ENCODE measurements at regions not wholly inside any gene's neighbourhood (a gene's known extent, or its start where the extent isn't known, plus 50 kb on each side); places are given as distances from the start of the nearest gene placed in this dataset.

GRCh38 chr5:2507611-2508010, 243.9 kb downstream of the IRX2 start:
- H3K79me2 ChIP-seq (ENCODE audit: insufficient read depth, low read length): no peaks in the 10 kb centered on the region
- no peak overlapping the region for H3K9ac ChIP-seq (ENCODE audit: low read length)
- no peaks in the 10 kb centered on the region for H3K9me3 ChIP-seq (ENCODE audit: low read length)
- H3K9me2 ChIP-seq (ENCODE audit: low read depth, low read length): no peaks in the 10 kb centered on the region
- no peaks in the 10 kb centered on the region for H3F3A ChIP-seq (ENCODE audit: insufficient read depth, low read length)
- no peaks in the 10 kb centered on the region for H3K36me3 ChIP-seq (ENCODE audit: insufficient read depth, low read length)
- no peaks in the 10 kb centered on the region for H4K20me1 ChIP-seq (ENCODE audit: insufficient read depth, low read length)
- TF ChIP-seq EZH2 (IDR thresholded peaks at IDR 0.05; ENCODE audit: borderline replicate concordance, low read length): no peak
- no peak for TF ChIP-seq CTCF (IDR thresholded peaks at IDR 0.05; ENCODE audit: low read length)
- no peaks in the 10 kb centered on the region for H3K27me3 ChIP-seq (ENCODE audit: insufficient read depth, low read length)
- H3K27ac ChIP-seq (ENCODE audit: low read depth, low read length, poor library complexity, severe bottlenecking): no peak overlapping the region
- no peaks in the 10 kb centered on the region for H3K4me1 ChIP-seq (ENCODE audit: insufficient read depth, low read length, severe bottlenecking)
- no peak overlapping the region for H3K4me3 ChIP-seq (ENCODE audit: low read depth, low read length, poor library complexity, severe bottlenecking)
- H3K4me2 ChIP-seq (ENCODE audit: low read length): no peak overlapping the region
- no peak overlapping the region for H2AFZ ChIP-seq (ENCODE audit: low read length)

- H3K79me2 ChIP-seq (ENCODE audit: insufficient read depth, low read length): no peaks in the 10 kb centered on the region
- no peak overlapping the region for H3K4me3 ChIP-seq (ENCODE audit: low read depth, low read length, poor library complexity, severe bottlenecking)
- no peaks in the 10 kb centered on the region for H4K20me1 ChIP-seq (ENCODE audit: insufficient read depth, low read length)
- H3K36me3 ChIP-seq (ENCODE audit: insufficient read depth, low read length): no peaks in the 10 kb centered on the region
- no peak overlapping the region for H3K9ac ChIP-seq (ENCODE audit: low read length)
- no peak overlapping the region for H2AFZ ChIP-seq (ENCODE audit: low read length)
- H3K9me3 ChIP-seq (ENCODE audit: low read length): no peaks in the 10 kb centered on the region
- H3K4me1 ChIP-seq (ENCODE audit: insufficient read depth, low read length, severe bottlenecking): no peaks in the 10 kb centered on the region
- no peak for TF ChIP-seq CTCF (IDR thresholded peaks at IDR 0.05; ENCODE audit: low read length)
- TF ChIP-seq EZH2 (IDR thresholded peaks at IDR 0.05; ENCODE audit: borderline replicate concordance, low read length): no peak
- H3F3A ChIP-seq (ENCODE audit: insufficient read depth, low read length): no peaks in the 10 kb centered on the region
- H3K9me2 ChIP-seq (ENCODE audit: low read depth, low read length): no peaks in the 10 kb centered on the region
- H3K4me2 ChIP-seq (ENCODE audit: low read length): no peak overlapping the region
- H3K27me3 ChIP-seq (ENCODE audit: insufficient read depth, low read length): no peaks in the 10 kb centered on the region
- no peak overlapping the region for H3K27ac ChIP-seq (ENCODE audit: low read depth, low read length, poor library complexity, severe bottlenecking)
Observed at GRCh38 chr5:2506603-2507002, 244.9 kb downstream of the IRX2 start.

DNA sequence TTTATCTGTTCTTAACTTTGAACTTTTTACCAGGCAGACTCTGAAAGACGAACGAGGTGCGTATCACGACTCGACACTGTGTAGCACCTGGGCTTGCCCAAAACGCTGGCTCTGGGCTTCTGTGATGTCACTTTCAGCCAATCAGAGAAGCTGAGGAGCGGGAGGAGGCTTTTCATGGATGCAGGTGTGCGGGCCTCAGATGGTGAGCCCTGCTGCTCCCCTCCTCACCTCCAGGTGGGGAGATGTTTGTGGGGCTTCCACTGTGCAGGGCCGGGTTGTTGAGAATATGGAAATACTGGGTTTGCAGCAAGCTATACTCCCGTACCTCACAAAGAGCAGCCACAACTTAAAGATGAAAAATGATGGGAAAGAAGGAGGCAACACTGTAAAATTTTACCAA, 246.3 kb downstream of the IRX2 start:
- no peaks in the 10 kb centered on the region for H3K9me3 ChIP-seq (ENCODE audit: low read length)
- no peaks in the 10 kb centered on the region for H3F3A ChIP-seq (ENCODE audit: insufficient read depth, low read length)
- no peaks in the 10 kb centered on the region for H4K20me1 ChIP-seq (ENCODE audit: insufficient read depth, low read length)
- no peak overlapping the region for H3K9ac ChIP-seq (ENCODE audit: low read length)
- H3K27me3 ChIP-seq (ENCODE audit: insufficient read depth, low read length): no peaks in the 10 kb centered on the region
- H3K36me3 ChIP-seq (ENCODE audit: insufficient read depth, low read length): no peaks in the 10 kb centered on the region
- H3K9me2 ChIP-seq (ENCODE audit: low read depth, low read length): no peaks in the 10 kb centered on the region
- no peak overlapping the region for H3K4me2 ChIP-seq (ENCODE audit: low read length)
- no peaks in the 10 kb centered on the region for H3K4me1 ChIP-seq (ENCODE audit: insufficient read depth, low read length, severe bottlenecking)
- no peaks in the 10 kb centered on the region for H3K79me2 ChIP-seq (ENCODE audit: insufficient read depth, low read length)
- no peak overlapping the region for H3K27ac ChIP-seq (ENCODE audit: low read depth, low read length, poor library complexity, severe bottlenecking)
- no peak for TF ChIP-seq CTCF (IDR thresholded peaks at IDR 0.05; ENCODE audit: low read length)
- no peak for TF ChIP-seq EZH2 (IDR thresholded peaks at IDR 0.05; ENCODE audit: borderline replicate concordance, low read length)
- H3K4me3 ChIP-seq (ENCODE audit: low read depth, low read length, poor library complexity, severe bottlenecking): no peak overlapping the region
- no peak overlapping the region for H2AFZ ChIP-seq (ENCODE audit: low read length)

Measured in OCI-LY1 (cell line).